OCI-LY3 (cell line): ENCODE measurements at regions not wholly inside any gene's neighbourhood (a gene's known extent, or its start where the extent isn't known, plus 50 kb on each side); places are given as distances from the start of the nearest gene placed in this dataset.

Experiments
- H2AFZ ChIP-seq: fragments of 200-600, 300-600 bp; shearing (Covaris generic); 2 replicates; pipeline ENCODE4 v1.6.0; 2014; ENCODE audit warnings: antibody characterized with exemption, low read depth, low read length
- H3K27ac ChIP-seq: fragments of 200-600, 300-600 bp; sonication (generic); 2 replicates; pipeline ENCODE4 v1.5.1; 2014; ENCODE audit warnings: mild to moderate bottlenecking, low read length, moderate library complexity, mixed read lengths
- H3K27me3 ChIP-seq: fragments of 200-600, 300-600 bp; sonication (generic); 2 replicates; pipeline ENCODE4 v1.6.1; 2014; ENCODE audit warnings: low read depth, low read length, mixed read lengths
- H3K36me3 ChIP-seq: fragments of 200-600, 300-600 bp; sonication (generic); replicated peaks from 2 replicates; pipeline ENCODE3; 2014; ENCODE audit warnings: low read depth, low read length, mixed read lengths
- H3K4me1 ChIP-seq: fragments of 300-600, 200-600 bp; sonication (generic); 2 replicates; pipeline ENCODE4 v1.6.1; 2014; ENCODE audit warnings: low read length, mixed read lengths
- H3K4me2 ChIP-seq: fragments of 200-600, 300-600 bp; sonication (generic); 2 replicates; pipeline ENCODE4 v1.6.1; 2014; ENCODE audit warnings: low read length, mixed read lengths
- H3K4me3 ChIP-seq: fragments of 300-600, 200-600 bp; sonication (generic); 2 replicates; pipeline ENCODE4 v1.5.1; 2014; ENCODE audit warnings: antibody characterized with exemption, mild to moderate bottlenecking, low read length, moderate library complexity
- H3K79me2 ChIP-seq: fragments of 300-600, 200-600 bp; shearing (Covaris generic); 2 replicates; pipeline ENCODE4 v1.6.1; 2014; ENCODE audit warnings: mild to moderate bottlenecking, low read length, mixed read lengths
- H3K9ac ChIP-seq: fragments of 300-600, 200-600 bp; shearing (Covaris generic); 2 replicates; pipeline ENCODE4 v1.6.0; 2014; ENCODE audit warnings: mild to moderate bottlenecking, low read length, moderate library complexity
- H3K9me3 ChIP-seq: fragments of 200-600, 300-600 bp; shearing (Covaris generic); 2 replicates; pipeline ENCODE4 v1.6.1; 2014; ENCODE audit warnings: low read length, mixed read lengths; ENCODE audit not compliant: insufficient read depth
- H4K20me1 ChIP-seq: fragments of 200-600, 300-600 bp; sonication (generic); 2 replicates; pipeline ENCODE4 v1.6.1; 2016; ENCODE audit warnings: low read length, mixed read lengths; ENCODE audit not compliant: insufficient read depth
- CTCF ChIP-seq: fragments of 200-600, 300-600 bp; sonication (generic); IDR thresholded peaks from 2 replicates; pipeline ENCODE4 v1.5.1; 2014; ENCODE audit warnings: antibody characterized with exemption, low read length, low read depth
- EZH2phosphoT487 ChIP-seq: fragments of 200-600 bp; shearing (Covaris generic); IDR thresholded peaks from 2 replicates; pipeline ENCODE4 v1.6.1; 2018; ENCODE audit warnings: antibody characterized with exemption, mixed run types, low read depth

- Histone ChIP-seq H2AFZ (no peak overlapping the region), H3K9me3 (no peaks in the 10 kb centered on the region), H3K36me3 (no peaks in the 10 kb centered on the region), H3K79me2 (no peaks in the 10 kb centered on the region), H3K4me2 (no peak overlapping the region), H3K4me1 (no peaks in the 10 kb centered on the region), H4K20me1 (no peaks in the 10 kb centered on the region), H3K4me3 (no peak overlapping the region), H3K27me3 (no peaks in the 10 kb centered on the region), H3K9ac (no peak overlapping the region), H3K27ac (no peak overlapping the region)
- TF ChIP-seq CTCF (no peak), EZH2phosphoT487 (no peak)
Measured at GRCh38 chr11:28547321-28547741, 439.1 kb downstream of the METTL15 start.

- Histone ChIP-seq H3K36me3 (no peaks in the 10 kb centered on the region), H3K9ac (no peak overlapping the region), H3K4me3 (no peak overlapping the region), H2AFZ (no peak overlapping the region), H4K20me1 (no peaks in the 10 kb centered on the region), H3K4me1 (no peaks in the 10 kb centered on the region), H3K27ac (no peak overlapping the region), H3K79me2 (no peaks in the 10 kb centered on the region), H3K27me3 (no peaks in the 10 kb centered on the region), H3K4me2 (no peak overlapping the region), H3K9me3 (no peaks in the 10 kb centered on the region)
- TF ChIP-seq CTCF (no peak), EZH2phosphoT487 (no peak)
Measured at GRCh38 chr11:28545536-28545935, 437.3 kb downstream of the METTL15 start.

GRCh38 chr11:28542561-28542960, 434.4 kb downstream of the METTL15 start:
- H3K36me3 ChIP-seq: no peaks in the 10 kb centered on the region
- no peaks in the 10 kb centered on the region for H4K20me1 ChIP-seq
- no peak overlapping the region for H3K9ac ChIP-seq
- H3K4me1 ChIP-seq: no peaks in the 10 kb centered on the region
- no peak overlapping the region for H2AFZ ChIP-seq
- no peaks in the 10 kb centered on the region for H3K79me2 ChIP-seq
- no peaks in the 10 kb centered on the region for H3K9me3 ChIP-seq
- no peaks in the 10 kb centered on the region for H3K27me3 ChIP-seq
- H3K4me2 ChIP-seq: no peak overlapping the region
- no peak for TF ChIP-seq CTCF
- no peak overlapping the region for H3K27ac ChIP-seq
- H3K4me3 ChIP-seq: no peak overlapping the region

GRCh38 chr11:28539239-28540030, 431.2 kb downstream of the METTL15 start:
- H3K9me3 ChIP-seq: no peaks in the 10 kb centered on the region
- no peak overlapping the region for H3K27ac ChIP-seq
- H2AFZ ChIP-seq: no peak overlapping the region
- H4K20me1 ChIP-seq: no peaks in the 10 kb centered on the region
- no peak overlapping the region for H3K9ac ChIP-seq
- H3K4me1 ChIP-seq: no peaks in the 10 kb centered on the region
- no peaks in the 10 kb centered on the region for H3K79me2 ChIP-seq
- no peak overlapping the region for H3K4me2 ChIP-seq
- H3K4me3 ChIP-seq: no peak overlapping the region
- H3K36me3 ChIP-seq: no peaks in the 10 kb centered on the region
- H3K27me3 ChIP-seq: no peaks in the 10 kb centered on the region
- TF ChIP-seq EZH2phosphoT487 (no peak), CTCF (no peak)
